ENCODE measurements at regions not wholly inside any gene's neighbourhood (a gene's known extent, or its start where the extent isn't known, plus 50 kb on each side); places are given as distances from the start of the nearest gene placed in this dataset.
"Not testable (repeated sequence)": the region's sequence is repeated elsewhere in the genome, so short reads cannot be mapped to it uniquely, and the experiment has no call there.

GRCh38 chr4:3630598-3631543 lies 98.6 kb upstream of the LRPAP1 start:
- no peak for ATAC-seq (ENCODE audit: poor library complexity)
- peaks cover 0 to 32% of the 10 kb centered on the region in 2 experiments for H3K9me3 ChIP-seq (ENCODE audit: control insufficient read depth in 1 of 2, insufficient read depth in 1 of 2, low read length in 2 of 2)
- Mint-ChIP-seq H3K36me3 (ENCODE audit: low read depth) (no peaks in the 10 kb centered on the region), H3K4me3 (no peak overlapping the region), H3K4me1 (ENCODE audit: low read depth) (no peaks in the 10 kb centered on the region), H3K9me3 (no peaks in the 10 kb centered on the region), H3K27me3 (peaks cover 6% of the 10 kb centered on the region), H3K27ac (no peak overlapping the region)
- no peak for TF ChIP-seq CTCF (IDR thresholded peaks at IDR 0.05)
- ChIA-PET POLR2A (no interaction called here), CTCF (no interaction called here)
- no peaks in the 10 kb centered on the region for H3K27me3 ChIP-seq (ENCODE audit: control insufficient read depth in 1 of 2, insufficient read depth in 2 of 2, low read length in 2 of 2)
- intact Hi-C loops (cut with DNase I, micrococcal nuclease), result no loop called here
- H3K4me3 ChIP-seq (ENCODE audit: low read length), result no peak overlapping the region
- DNase-seq, result no peak
- H3K27ac ChIP-seq (ENCODE audit: low read depth in 1 of 2, low read length in 2 of 2), result no peak overlapping the region
- no peaks in the 10 kb centered on the region for H3K4me1 ChIP-seq (ENCODE audit: insufficient read depth, low read length)
- no peaks in the 10 kb centered on the region for H3K36me3 ChIP-seq (ENCODE audit: insufficient read depth, low read length)

- H3K27ac Mint-ChIP-seq, result no peak overlapping the region
- H3K36me3 Mint-ChIP-seq (ENCODE audit: low read depth), result no peaks in the 10 kb centered on the region
- no peak overlapping the region for H3K4me3 Mint-ChIP-seq
- H3K27me3 Mint-ChIP-seq, result peaks cover 12% of the 10 kb centered on the region
- H3K4me1 Mint-ChIP-seq (ENCODE audit: low read depth), result no peaks in the 10 kb centered on the region
- Histone ChIP-seq H3K27ac (ENCODE audit: low read depth in 1 of 2, low read length in 2 of 2) (no peak overlapping the region), H3K36me3 (ENCODE audit: insufficient read depth, low read length) (no peaks in the 10 kb centered on the region), H3K27me3 (ENCODE audit: control insufficient read depth in 1 of 2, insufficient read depth in 2 of 2, low read length in 2 of 2) (no peaks in the 10 kb centered on the region), H3K4me3 (ENCODE audit: low read length) (no peak overlapping the region), H3K9me3 (ENCODE audit: control insufficient read depth in 1 of 2, insufficient read depth in 1 of 2, low read length in 2 of 2) (peaks cover 0 to 25% of the 10 kb centered on the region in 2 experiments), H3K4me1 (ENCODE audit: insufficient read depth, low read length) (no peaks in the 10 kb centered on the region)
- DNase-seq (no peak), ATAC-seq (ENCODE audit: poor library complexity) (no peak)
- no peak for TF ChIP-seq CTCF (IDR thresholded peaks at IDR 0.05)
- no peaks in the 10 kb centered on the region for H3K9me3 Mint-ChIP-seq
- CTCF ChIA-PET, result no interaction called here
- intact Hi-C loops (cut with DNase I, micrococcal nuclease), result no loop called here
- POLR2A ChIA-PET, result no interaction called here
Observed at GRCh38 chr4:3630136-3630597, 97.9 kb upstream of the LRPAP1 start.

DNA sequence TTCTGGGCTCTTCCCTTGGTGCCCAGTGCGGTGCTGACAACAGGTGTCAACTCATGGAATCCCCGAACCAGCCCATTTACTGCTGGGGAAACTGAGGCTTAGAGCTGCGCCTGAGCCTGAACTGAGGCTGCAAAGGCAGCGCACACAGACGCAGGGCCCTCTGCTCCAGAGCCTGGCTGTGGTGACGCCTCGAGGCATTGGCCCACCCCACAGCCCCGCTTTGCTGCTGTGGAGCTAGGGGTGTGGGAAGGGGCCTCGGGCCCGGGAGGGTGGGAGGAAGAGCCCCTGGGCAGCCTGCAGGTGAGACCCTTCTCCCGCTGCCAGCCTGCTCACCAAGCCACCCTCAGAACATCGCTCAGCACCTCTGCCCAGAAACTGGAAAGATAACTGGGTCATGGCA lies 97.4 kb upstream of the LRPAP1 start:
- Mint-ChIP-seq H3K9me3 (no peaks in the 10 kb centered on the region), H3K4me3 (no peak overlapping the region), H3K27ac (no peak overlapping the region), H3K4me1 (ENCODE audit: low read depth) (no peaks in the 10 kb centered on the region), H3K27me3 (peaks cover 17% of the 10 kb centered on the region), H3K36me3 (ENCODE audit: low read depth) (no peaks in the 10 kb centered on the region)
- CTCF ChIA-PET, result no interaction called here
- Histone ChIP-seq H3K4me3 (ENCODE audit: low read length) (no peak overlapping the region), H3K27ac (ENCODE audit: low read depth in 1 of 2, low read length in 2 of 2) (no peak overlapping the region), H3K36me3 (ENCODE audit: insufficient read depth, low read length) (no peaks in the 10 kb centered on the region), H3K27me3 (ENCODE audit: control insufficient read depth in 1 of 2, insufficient read depth in 2 of 2, low read length in 2 of 2) (no peaks in the 10 kb centered on the region), H3K9me3 (ENCODE audit: control insufficient read depth in 1 of 2, insufficient read depth in 1 of 2, low read length in 2 of 2) (peaks cover 0 to 21% of the 10 kb centered on the region in 2 experiments), H3K4me1 (ENCODE audit: insufficient read depth, low read length) (no peaks in the 10 kb centered on the region)
- DNase-seq (no peak), ATAC-seq (ENCODE audit: poor library complexity) (no peak)
- intact Hi-C loops (cut with DNase I, micrococcal nuclease), result no loop called here
- POLR2A ChIA-PET, result no interaction called here
- no peak for TF ChIP-seq CTCF (IDR thresholded peaks at IDR 0.05)

- H3K4me1 ChIP-seq (ENCODE audit: insufficient read depth, low read length); intact Hi-C loops (cut with DNase I, micrococcal nuclease); H3K4me3 ChIP-seq (ENCODE audit: low read length); H3K27me3 ChIP-seq (ENCODE audit: control insufficient read depth in 1 of 2, insufficient read depth in 2 of 2, low read length in 2 of 2); H3K4me1 Mint-ChIP-seq (ENCODE audit: low read depth); H3K4me3 Mint-ChIP-seq; POLR2A ChIA-PET; CTCF ChIA-PET; H3K36me3 Mint-ChIP-seq (ENCODE audit: low read depth); H3K9me3 Mint-ChIP-seq; H3K27ac Mint-ChIP-seq; H3K27ac ChIP-seq (ENCODE audit: low read depth in 1 of 2, low read length in 2 of 2); DNase-seq; H3K36me3 ChIP-seq (ENCODE audit: insufficient read depth, low read length); ATAC-seq (ENCODE audit: poor library complexity): not testable (repeated sequence)
- peaks cover 17% of the 10 kb centered on the region for H3K27me3 Mint-ChIP-seq
- H3K9me3 ChIP-seq (ENCODE audit: control insufficient read depth in 1 of 2, insufficient read depth in 1 of 2, low read length in 2 of 2), result peaks cover 0 to 21% of the 10 kb centered on the region in 2 experiments
Observed at GRCh38 chr4:3629176-3629575, 97.0 kb upstream of the LRPAP1 start.
